GM18508 (cell line): ENCODE measurements at regions not wholly inside any gene's neighbourhood (a gene's known extent, or its start where the extent isn't known, plus 50 kb on each side); places are given as distances from the start of the nearest gene placed in this dataset.

Experiments used
- ATAC-seq: cut with Tn5 transposase; IDR thresholded peaks from one replicate; pipeline ENCODE4 v1.9.1; 2021; ENCODE audit warnings: moderate number of reproducible peaks; ENCODE audit not compliant: insufficient read depth, unreplicated experiment

DNA sequence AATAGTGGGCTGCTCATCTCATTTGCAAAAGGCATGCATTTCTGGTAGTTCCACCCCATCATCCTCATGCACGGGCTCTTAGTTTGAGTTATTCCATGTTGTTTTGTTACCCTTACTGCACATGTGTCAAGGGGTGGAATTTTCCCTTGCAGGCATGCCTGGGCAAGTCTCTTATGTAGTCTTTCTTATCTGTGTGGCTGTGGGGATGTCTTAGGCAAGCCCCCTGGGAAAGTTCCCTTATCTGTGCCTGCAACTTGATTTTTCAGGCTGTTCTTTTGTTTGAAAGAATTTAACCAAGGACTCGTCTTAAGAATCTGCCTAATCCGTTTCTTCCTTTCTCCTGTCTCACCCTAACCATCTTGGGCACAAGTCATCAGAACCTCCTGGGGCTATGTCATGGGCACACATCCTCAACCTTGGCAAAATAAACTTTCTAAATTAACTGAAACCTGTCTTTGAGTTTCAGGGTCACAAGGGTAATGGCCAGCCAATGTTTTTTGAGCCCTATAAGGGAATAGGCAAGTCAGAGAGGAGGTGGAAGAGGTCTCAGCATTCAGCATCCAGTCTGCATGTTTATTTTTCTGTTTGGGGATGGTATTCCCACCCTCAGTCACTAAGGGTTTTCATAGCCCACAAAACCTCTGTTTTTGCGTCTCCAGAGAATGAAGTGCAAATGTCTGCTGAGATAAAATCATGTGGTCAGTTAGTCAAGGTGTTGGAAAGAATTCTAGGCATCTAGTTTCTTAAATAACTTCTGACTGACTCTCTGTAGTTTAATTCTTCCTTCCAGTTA, 579.7 kb downstream of the PLA2G4A start:
- no peak for ATAC-seq

DNA sequence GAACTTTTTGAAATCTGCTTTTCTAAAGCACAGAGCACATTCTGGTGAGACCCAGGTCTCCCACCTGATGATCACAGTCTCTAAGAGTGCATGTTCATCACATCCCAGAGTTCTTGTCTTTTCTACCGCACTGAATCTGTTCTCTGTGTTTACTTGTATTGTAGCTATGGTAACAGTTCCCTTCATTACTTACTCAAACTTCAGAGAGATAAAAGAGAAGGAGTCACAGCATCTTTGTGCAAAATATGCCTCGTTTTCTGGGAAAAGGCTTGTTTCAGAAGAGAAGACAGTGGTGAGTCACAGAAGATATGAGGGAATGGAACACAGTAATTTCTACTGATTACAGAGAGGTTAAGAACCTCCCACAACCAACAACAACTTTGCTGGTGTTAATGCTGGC, 580.6 kb downstream of the PLA2G4A start:
- no peak for ATAC-seq

DNA sequence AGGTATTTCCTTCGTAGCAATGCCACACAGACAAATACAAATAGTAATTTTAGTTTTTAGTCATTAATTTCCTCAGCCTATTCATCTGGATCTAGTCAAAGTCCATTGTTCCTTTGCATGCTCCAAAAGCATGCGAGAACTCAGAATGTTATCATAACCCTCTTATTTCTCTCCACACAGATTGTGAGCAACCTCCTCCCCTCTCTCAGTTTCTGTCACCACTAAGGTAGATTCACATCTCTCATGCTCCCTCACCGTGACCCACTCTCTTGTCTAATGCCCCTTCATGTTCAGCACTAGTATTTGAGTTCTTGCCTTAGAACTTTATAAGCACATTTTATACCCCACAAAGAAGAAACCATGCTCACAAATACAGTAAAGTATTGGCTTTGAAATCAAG, 582.4 kb downstream of the PLA2G4A start:
- no peak for ATAC-seq

DNA sequence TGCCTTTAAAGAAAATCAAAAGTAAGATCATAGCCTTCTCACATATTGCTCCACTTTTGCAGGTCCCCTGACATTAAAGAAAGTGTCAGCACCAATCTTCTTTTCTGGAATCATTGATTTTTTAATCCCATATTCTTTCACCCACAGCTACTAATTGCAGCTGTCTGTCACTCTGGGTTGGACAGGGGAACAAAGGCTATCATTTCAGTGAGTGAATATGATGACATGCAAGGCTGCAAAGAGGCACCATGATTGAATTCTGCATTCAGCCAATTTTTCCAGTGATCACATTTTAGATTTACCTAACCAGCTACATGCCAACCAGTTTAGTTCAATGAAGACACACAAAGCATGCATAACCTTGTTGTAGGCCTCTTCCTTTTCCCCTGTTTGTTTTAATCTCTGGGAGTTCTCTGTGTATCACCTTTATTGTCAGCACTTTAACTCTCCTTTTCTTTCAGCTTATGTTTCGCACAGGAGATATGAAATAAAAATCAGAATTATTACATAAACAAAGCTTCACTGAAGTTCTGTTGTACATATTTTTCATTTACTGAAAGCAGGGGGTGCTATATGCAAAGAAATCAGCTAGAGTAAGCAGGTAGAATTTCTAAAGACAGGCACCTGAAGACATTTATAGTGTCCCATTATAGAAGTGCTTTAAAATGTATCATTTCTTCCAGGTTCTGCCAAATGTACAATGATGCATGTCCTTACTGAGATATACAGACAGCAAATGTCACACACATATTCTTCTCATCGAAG, 584.8 kb downstream of the PLA2G4A start:
- ATAC-seq = no peak

DNA sequence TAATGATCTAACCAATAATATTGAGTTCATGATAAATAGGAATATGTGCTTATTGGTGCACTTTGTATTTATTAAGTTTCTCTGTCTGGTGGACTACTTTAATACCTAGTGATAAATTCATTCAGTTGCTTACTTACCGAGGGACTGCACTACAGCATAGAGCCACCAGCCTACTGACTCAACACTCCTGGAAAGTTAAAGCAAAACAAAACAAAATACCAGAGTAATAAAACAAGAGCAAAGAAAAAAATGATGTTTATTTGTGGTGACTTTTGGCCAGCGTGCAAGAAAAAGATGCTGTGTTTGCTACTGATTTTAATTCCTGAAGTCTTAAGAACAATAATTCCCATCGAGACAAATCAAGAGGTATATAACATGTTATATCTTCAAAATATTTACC, 586.3 kb downstream of the PLA2G4A start:
- no peak for ATAC-seq

DNA sequence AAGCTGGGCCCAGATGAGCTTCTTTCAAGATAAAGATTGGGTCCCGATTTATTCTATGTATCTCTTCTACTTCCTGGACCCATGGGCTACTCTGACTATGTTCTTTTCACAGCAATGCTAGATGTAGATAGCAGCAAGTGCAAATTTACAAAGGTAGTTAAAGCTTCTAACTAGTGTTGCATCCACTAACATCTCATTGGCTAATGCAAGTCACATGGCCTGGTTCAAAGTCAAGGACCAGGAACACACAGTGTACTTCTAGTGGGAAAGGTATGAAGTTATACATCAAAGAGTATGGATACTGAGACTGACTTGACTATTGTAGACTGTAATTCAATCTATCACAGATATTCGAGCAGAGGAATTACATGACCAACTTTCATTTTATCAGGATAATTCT, 588.8 kb downstream of the PLA2G4A start:
- ATAC-seq = no peak

DNA sequence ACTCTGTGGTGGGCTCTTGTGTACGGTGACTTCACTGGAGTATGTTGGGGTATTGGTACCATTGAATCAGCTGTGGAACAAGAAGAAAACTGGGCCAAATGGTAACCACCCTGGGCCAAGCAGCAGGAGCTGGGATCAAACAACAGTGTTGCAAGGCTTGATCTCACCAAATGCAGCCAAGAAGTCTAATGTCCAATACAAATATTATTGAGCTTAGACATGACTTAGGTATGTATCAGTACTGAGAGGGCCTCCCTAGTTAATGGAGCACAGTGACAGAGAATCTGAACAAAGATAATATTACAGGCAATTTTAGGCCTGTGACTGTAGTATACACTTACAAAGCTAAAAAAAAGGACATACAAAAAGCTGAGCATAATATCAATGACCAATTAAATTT, 604.8 kb downstream of the PLA2G4A start:
- no peak for ATAC-seq

DNA sequence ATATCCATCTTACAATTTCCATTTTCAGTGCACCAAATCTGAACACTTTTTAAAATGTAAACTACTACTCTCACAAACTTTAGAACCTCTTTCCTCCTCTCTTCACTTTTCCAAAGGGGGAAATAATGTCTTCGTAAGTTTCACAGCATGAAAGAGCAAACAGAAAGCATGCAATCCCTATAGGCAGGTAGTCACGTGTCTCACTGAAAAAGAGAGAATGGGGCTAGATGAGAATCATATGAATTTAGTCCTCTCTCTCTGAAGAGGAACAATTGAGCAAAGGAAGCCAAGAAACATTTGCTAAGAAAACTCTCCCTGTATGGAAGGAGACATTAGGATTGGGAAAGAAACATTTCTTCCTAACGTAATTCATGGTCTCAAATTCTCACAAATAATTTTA, 613.9 kb downstream of the PLA2G4A start:
- no peak for ATAC-seq

DNA sequence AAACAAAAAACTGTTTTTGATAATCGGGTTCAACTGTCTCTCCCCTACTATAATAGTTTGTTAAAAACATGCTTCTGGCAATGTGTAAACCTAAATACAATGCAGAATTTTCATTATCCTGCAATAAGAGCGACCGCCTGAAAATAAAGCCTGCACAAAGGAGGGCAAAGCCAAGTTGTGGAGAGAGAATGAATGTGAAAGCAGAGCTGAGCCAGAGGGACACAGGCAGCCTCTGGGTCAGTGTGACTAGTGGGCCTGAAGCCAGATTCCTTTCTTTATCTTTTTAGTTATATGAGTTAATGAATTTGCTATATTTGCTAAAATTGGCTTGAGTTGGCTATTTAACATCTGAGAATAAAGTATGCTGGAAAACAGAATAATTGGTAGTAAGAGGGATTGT, 615.2 kb downstream of the PLA2G4A start:
- no peak for ATAC-seq

DNA sequence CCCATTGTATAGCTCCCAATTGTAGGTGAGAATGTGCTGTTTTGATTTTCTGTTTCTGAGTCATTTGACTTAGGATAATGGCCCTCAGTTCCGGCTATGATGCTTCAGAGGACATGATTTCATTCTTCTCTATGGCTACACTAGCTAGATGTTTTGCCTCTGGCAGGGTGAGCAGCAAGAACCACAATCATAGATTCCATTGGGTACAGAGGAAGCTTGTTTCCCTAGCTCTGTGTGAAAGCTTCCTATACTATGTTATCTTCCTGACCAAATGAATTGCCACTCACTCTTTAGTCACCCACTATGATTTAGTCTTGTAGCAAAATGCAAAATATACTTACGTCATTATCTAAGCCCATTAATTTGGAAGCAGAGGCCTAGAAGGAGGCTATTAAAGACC, 616.3 kb downstream of the PLA2G4A start:
- no peak for ATAC-seq

DNA sequence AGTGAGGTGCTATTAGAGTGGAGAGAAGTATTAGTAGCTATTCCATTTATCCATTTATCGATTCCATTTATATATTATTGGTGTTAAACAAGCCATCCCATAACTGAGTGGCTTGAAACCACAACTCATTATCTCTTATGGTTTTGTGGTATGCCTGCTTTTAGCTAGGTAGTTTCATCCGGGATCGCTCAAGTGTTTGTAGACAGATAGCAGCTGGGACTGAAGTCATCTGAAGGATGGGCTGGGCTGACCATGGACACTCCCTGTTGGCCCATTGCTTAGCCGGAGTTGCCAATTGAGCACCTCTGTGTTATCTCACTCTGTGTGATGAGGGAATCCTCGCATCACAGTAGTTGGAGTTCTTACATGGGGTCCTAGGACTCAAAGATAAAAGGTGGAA, 622.5 kb downstream of the PLA2G4A start:
- ATAC-seq = no peak

DNA sequence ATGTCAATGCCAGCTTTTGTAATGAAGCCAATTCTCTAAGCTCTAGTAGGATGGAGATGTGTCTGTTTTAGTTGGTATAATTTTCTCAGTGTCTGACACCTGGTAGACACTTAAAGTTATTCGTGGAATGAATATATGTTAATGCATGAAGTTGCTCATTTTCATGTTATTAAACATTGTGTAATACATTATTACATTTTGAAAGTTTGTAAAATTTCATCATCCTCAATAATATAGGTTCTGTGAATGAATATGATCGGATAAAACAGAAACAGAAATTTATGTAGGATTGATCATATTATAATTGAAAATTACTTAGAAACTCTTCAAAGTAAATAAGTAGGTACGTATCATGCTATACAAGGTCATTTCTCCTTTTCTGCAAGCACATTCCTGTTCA, 625.3 kb downstream of the PLA2G4A start:
- ATAC-seq = no peak

DNA sequence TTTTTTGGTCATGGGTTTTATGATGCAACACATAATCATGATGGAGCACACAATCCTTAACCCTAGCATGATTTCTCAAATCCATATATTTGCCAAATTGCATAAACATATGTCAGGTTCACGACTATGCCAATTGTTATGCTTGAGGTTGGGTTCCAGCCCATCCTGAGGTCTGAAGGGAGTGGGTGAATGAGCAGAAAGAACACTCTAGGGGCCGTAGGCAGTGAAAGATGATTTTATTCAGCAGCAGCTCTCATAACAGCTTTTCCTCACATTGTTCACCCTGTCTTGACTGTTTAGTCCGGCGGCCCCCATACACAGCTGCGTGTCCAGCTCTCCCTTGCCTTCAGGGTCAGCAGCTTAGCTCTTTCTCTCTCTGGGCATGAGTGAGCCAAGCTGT, 627.7 kb downstream of the PLA2G4A start:
- ATAC-seq = no peak

DNA sequence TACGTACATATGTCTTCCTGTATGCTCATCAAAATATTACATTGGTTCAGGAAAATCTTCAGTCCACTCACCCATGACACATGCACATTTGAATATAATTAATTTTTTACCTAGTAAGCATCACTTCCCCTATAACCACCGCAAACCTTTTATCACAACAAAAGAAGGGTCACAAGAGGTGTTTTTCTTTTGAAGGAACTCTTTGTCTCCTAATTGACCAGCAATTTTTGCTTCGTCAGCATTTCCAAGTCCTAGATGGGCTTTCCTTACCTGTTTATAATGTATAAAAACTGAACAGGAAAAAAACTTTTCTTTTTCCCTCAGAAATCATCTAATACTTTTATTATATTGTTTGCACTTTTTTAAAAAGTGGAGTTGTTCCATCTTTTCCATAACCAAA, 631.3 kb downstream of the PLA2G4A start:
- ATAC-seq = no peak

DNA sequence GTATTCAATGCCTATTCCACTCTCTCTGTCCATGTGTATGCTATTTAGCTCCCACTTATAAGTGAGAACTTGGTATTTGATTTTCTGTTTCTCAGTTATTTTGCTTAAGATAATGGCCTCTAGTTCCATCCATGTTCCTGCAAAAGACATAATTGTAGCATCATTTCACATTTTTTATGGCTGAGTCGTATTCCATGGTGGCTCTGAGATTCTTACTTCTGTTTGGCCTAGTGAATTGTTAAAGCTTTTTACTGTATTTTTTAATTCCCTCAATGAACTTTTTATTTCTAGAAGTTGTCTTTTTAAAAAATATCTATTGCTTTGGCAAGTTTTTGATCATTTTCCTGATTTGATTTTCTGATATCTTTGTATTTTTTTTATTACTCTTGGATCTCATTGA, 635.6 kb downstream of the PLA2G4A start:
- no peak for ATAC-seq

DNA sequence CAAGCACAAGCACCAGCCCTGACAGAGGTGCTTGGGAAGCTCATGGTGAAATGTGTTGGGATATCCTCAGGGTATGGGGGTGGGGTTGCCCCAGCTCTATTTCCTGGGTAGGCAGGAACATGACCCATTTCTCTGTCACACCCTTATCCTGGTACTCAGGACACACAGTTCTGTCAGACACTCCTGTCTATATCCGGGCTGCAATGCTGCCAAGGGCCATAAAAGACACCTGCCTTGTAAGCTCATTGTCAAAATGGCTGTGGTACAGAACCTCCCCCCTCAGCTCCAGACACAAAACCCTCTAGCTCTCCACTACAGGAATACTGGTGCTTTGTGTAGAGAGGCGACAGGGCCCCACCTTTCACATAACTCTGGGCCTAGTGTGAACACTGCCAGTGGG, 636.7 kb downstream of the PLA2G4A start:
- no peak for ATAC-seq

DNA sequence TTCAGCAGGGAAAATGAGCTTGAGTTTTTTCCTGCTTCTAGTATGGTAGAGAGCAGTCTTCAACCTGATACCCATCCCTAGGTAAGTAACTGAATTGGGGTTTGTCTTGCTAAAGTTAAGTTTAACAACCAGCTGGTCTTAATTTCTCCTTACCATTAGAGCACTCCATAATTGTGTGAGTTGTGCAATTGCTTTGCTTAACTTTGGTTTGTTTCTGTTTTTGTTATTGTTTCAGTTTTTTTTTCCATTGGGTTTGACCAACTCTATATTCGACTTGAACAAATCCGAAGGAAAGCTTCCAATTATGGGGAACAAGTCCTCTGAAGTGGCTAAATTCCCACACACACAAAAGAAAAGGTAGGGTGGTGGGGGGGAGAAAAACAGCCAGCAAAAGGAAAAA, 641.1 kb downstream of the PLA2G4A start:
- ATAC-seq = no peak

DNA sequence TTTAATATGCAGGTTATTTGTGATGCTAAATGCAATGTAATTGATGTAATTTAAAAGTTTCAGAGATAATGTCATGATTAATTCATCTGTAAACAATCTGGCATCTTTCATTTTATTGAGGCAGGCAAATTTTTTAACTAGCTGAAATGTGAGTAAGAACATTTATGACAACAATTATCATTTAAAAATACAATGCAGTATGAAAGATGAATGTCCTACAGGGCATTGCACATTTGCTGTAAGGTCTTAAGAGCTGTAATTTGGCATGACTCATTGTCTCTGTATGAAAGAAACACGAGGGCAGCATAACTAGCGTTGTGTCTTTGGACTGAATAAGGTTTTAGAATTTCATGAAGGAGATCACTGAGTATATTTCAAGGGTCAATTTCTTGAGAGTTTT, 642.8 kb downstream of the PLA2G4A start:
- ATAC-seq = no peak

DNA sequence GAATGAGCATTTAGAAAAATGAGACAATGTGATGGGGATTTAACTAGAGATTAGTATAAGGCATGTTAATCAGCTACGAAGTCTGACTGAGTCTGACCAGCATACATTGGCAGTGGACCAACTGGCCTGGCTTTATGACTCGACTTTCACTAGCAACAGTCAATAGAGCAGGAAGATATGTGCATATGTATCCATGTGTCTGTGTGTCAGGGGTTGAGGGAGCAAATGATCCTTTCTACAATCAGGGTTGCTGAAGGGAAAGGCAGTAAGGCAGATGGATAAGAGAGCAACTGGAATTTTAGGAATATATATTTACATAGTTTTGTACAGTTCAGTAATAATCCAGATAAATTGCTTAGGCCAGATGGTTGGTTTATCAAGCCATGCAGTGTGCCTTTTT, 645.6 kb downstream of the PLA2G4A start:
- no peak for ATAC-seq

DNA sequence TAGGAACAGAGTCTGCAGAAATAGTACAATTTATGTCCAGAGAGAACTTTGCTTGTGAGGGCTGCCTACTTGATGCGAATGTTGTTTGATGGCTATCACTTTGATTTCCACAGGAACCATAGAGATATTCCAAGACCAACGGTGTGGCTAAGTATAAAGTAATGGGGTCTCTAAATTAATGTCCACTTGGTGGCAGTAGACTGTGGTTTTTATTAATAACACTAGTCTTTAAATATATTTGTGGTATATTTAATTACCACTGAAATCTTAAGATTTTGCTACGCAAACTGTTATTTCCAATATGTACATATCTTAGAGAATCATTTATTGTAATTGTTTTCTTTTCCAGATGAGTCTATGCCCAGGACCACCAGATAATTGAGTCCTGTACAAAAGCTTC, 647.9 kb downstream of the PLA2G4A start:
- no peak for ATAC-seq

DNA sequence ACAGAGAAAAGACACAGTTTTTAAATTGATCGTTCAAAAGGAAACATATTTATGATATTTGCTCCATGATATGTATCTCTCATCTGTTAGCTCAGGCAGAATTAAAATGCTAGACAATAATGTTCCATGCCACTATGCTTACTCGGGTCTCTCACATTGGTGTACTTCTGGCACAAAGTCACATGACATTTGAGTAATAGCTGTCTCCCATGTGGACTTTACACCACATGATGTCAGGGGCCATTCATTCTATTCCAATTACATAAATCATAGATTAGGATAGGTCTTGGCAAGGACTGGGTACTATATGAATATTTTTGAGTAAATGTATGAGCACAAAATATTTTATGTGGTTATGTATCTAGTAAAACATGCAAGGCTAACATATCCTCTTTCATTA, 648.4 kb downstream of the PLA2G4A start:
- ATAC-seq = no peak

DNA sequence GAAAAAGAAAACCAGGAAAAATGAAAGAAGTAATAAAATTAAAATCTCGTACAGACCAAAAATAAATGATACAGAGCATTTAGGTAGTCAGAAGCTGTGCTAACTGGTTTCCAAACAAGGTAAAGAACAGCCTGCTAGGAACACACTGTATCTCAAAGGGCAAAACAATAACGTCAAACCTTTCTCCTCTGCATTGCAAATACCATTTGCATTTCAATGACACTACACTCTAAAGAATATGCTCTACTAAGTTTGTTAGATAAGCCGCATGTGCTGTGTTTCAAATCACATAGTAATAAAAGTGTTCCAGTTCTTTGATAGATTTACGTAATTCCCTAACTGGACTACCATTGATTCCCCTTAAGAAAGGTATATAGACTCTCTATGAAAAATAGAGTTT, 648.8 kb downstream of the PLA2G4A start:
- ATAC-seq = no peak
